Testis (tissue), 2 donors: ENCODE measurements at regions not wholly inside any gene's neighbourhood (a gene's known extent, or its start where the extent isn't known, plus 50 kb on each side); places are given as distances from the start of the nearest gene placed in this dataset.

Experiments used
- DNase-seq: peaks from one replicate; pipeline ENCODE4 v3.0.0-alpha.2; 2019
- H3K27ac ChIP-seq, 2 donors: fragments of 200-600 bp; sonication (generic); one replicate each; pipeline ENCODE4 v1.5.1; 2019
- H3K27me3 ChIP-seq: fragments of 200-600 bp; sonication (generic); one replicate; pipeline ENCODE4 v1.5.1; 2019
- H3K36me3 ChIP-seq: fragments of 200-600 bp; sonication (generic); one replicate; pipeline ENCODE4 v1.5.1; 2017; ENCODE audit warnings: low read depth; ENCODE audit errors: missing control alignments
- H3K4me1 ChIP-seq: fragments of 200-600 bp; sonication (generic); one replicate; pipeline ENCODE4 v1.5.1; 2019
- H3K4me3 ChIP-seq, 2 donors: fragments of 200-600 bp; sonication (generic); one replicate each; pipeline ENCODE4 v1.5.1; 2017 to 2019
- H3K9me3 ChIP-seq: fragments of 200-600 bp; sonication (generic); one replicate; pipeline ENCODE4 v1.5.1; 2017
- POLR2A ChIP-seq: fragments of 450-650 bp; IDR thresholded peaks from one replicate; pipeline ENCODE4 v1.6.1; 2017; ENCODE audit warnings: antibody characterized with exemption, mild to moderate bottlenecking, moderate library complexity
- WGBS, 2 donors: methylation state at CpG; one replicate each; pipeline ENCODE4 v1.1.5; 2018; 5-methylcytosine and 5-hydroxymethylcytosine counted together
- intact Hi-C: fragments of 100-400 bp; cut with DNase I; formaldehyde crosslinking; loops from one replicate; pipeline ENCODE4 v1.15.1; 2023; ENCODE audit warnings: low total_unique reads
- TF ChIP-seq, protein P1 (sequence below), 3 experiments: fragments of 450-650 bp in 2 of 3; fragments of 200-600 bp in 1 of 3; sonication (generic) in 1 of 3; IDR thresholded peaks; one replicate each; pipeline ENCODE4 v1.5.1; 2016 to 2019; ENCODE audit warnings: antibody characterized with exemption in 3 of 3, mild to moderate bottlenecking in 2 of 3, moderate library complexity in 1 of 3

DNA sequence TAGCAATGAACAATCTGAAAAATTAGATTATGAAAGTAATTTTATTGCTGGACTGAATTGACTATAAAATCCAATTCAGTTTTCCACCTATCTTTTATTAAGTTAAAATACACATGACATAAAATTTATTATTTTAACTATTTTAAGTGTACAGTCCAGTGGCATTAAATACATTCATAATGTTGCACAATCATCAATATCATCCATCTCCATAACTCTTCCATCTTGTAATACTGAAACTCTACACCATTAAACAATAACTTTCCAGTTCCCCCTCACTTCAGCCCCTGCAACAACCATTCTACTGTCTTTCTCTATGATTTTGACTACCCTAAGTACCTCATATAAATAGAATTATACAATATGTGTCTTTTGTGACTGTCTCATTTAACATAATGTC, 200.6 kb upstream of the ITGA1 start:
- Histone ChIP-seq H3K9me3 (no peaks in the 10 kb centered on the region), H3K4me3 (no peak overlapping the region), H3K4me1 (no peaks in the 10 kb centered on the region), H3K27me3 (no peaks in the 10 kb centered on the region), H3K36me3 (no peaks in the 10 kb centered on the region), H3K27ac (no peak overlapping the region)
- no peak for DNase-seq
- TF ChIP-seq, protein P1, sequence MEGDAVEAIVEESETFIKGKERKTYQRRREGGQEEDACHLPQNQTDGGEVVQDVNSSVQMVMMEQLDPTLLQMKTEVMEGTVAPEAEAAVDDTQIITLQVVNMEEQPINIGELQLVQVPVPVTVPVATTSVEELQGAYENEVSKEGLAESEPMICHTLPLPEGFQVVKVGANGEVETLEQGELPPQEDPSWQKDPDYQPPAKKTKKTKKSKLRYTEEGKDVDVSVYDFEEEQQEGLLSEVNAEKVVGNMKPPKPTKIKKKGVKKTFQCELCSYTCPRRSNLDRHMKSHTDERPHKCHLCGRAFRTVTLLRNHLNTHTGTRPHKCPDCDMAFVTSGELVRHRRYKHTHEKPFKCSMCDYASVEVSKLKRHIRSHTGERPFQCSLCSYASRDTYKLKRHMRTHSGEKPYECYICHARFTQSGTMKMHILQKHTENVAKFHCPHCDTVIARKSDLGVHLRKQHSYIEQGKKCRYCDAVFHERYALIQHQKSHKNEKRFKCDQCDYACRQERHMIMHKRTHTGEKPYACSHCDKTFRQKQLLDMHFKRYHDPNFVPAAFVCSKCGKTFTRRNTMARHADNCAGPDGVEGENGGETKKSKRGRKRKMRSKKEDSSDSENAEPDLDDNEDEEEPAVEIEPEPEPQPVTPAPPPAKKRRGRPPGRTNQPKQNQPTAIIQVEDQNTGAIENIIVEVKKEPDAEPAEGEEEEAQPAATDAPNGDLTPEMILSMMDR (IDR thresholded peaks at IDR 0.05): no peak
- no peak for TF ChIP-seq POLR2A
- intact Hi-C loops: no loop called here

GRCh38 chr5:52597625-52598024, 190.1 kb upstream of the ITGA1 start:
- H3K27me3 ChIP-seq: no peaks in the 10 kb centered on the region
- no peak overlapping the region for H3K4me3 ChIP-seq
- no peak for DNase-seq
- no peaks in the 10 kb centered on the region for H3K9me3 ChIP-seq
- H3K36me3 ChIP-seq: no peaks in the 10 kb centered on the region
- H3K27ac ChIP-seq: no peak overlapping the region
- WGBS, 2 donors: 84 to 95% methylated on average over 2 of the region's 2 CpGs
- intact Hi-C loops: no loop called here
- TF ChIP-seq, protein P1 (IDR thresholded peaks at IDR 0.05): no peak
- TF ChIP-seq POLR2A: no peak
- H3K4me1 ChIP-seq: no peaks in the 10 kb centered on the region

GRCh38 chr5:52598968-52599367, 188.7 kb upstream of the ITGA1 start:
- H3K9me3 ChIP-seq: no peaks in the 10 kb centered on the region
- no peaks in the 10 kb centered on the region for H3K4me1 ChIP-seq
- H3K36me3 ChIP-seq: no peaks in the 10 kb centered on the region
- TF ChIP-seq, protein P1 (IDR thresholded peaks at IDR 0.05): no peak
- no peak for TF ChIP-seq POLR2A
- H3K27me3 ChIP-seq: no peaks in the 10 kb centered on the region
- no peak for DNase-seq
- WGBS, 2 donors: 24 to 30% methylated on average over 5 of the region's 5 CpGs
- H3K27ac ChIP-seq: no peak overlapping the region
- intact Hi-C loops: no loop called here
- H3K4me3 ChIP-seq: no peak overlapping the region

- no peaks in the 10 kb centered on the region for H3K27me3 ChIP-seq
- H3K9me3 ChIP-seq: no peaks in the 10 kb centered on the region
- no peak for TF ChIP-seq POLR2A
- TF ChIP-seq, protein P1 (IDR thresholded peaks at IDR 0.05): no peak
- no peaks in the 10 kb centered on the region for H3K4me1 ChIP-seq
- intact Hi-C loops: no loop called here
- DNase-seq: no peak
- H3K4me3 ChIP-seq: no peak overlapping the region
- no peaks in the 10 kb centered on the region for H3K36me3 ChIP-seq
- no peak overlapping the region for H3K27ac ChIP-seq
- WGBS, 2 donors: 72 to 76% methylated on average over 5 of the region's 5 CpGs
These were observed 183.8 kb upstream of the ITGA1 start for GRCh38 chr5:52603778-52604554.
